C4-2B (cell line): ENCODE measurements at regions not wholly inside any gene's neighbourhood (a gene's known extent, or its start where the extent isn't known, plus 50 kb on each side); places are given as distances from the start of the nearest gene placed in this dataset.

Experiments used
- ZFX ChIP-seq: fragments of 450-650 bp; IDR thresholded peaks from 2 replicates; pipeline ENCODE4 v1.6.1; 2017
- TF ChIP-seq, protein P1 (sequence below): fragments of 450-650 bp; conservative IDR thresholded peaks from 2 replicates; pipeline ENCODE4 v1.5.1; 2017; ENCODE audit warnings: mild to moderate bottlenecking

DNA sequence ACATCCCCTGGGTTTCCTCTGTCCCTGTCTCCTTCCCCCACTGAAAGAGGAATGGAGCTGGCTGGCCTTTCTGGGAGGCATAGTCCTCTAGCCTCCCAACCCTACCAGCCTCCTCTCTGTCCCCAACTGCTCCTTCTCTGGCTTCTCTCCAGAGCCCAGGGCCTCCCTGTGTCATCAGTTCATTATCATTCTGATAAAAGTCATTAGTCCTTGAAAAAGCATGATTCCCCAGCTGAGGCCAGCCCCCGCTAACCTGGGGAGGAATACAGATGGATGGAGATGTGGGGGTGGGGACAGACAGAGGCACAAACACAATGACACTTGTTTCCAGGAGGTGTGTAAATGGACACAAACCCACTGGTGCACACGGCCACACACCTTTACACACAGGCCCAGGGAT, 73.6 kb upstream of the HSPA9 start:
- TF ChIP-seq, protein P1, sequence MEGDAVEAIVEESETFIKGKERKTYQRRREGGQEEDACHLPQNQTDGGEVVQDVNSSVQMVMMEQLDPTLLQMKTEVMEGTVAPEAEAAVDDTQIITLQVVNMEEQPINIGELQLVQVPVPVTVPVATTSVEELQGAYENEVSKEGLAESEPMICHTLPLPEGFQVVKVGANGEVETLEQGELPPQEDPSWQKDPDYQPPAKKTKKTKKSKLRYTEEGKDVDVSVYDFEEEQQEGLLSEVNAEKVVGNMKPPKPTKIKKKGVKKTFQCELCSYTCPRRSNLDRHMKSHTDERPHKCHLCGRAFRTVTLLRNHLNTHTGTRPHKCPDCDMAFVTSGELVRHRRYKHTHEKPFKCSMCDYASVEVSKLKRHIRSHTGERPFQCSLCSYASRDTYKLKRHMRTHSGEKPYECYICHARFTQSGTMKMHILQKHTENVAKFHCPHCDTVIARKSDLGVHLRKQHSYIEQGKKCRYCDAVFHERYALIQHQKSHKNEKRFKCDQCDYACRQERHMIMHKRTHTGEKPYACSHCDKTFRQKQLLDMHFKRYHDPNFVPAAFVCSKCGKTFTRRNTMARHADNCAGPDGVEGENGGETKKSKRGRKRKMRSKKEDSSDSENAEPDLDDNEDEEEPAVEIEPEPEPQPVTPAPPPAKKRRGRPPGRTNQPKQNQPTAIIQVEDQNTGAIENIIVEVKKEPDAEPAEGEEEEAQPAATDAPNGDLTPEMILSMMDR = no peak
- TF ChIP-seq ZFX = no peak
